ENCODE measurements at regions not wholly inside any gene's neighbourhood (a gene's known extent, or its start where the extent isn't known, plus 50 kb on each side); places are given as distances from the start of the nearest gene placed in this dataset.

- H3K27me3 Mint-ChIP-seq = no peaks in the 10 kb centered on the region
- Histone ChIP-seq H3K27ac (ENCODE audit: low read length in 2 of 2) (no peak overlapping the region), H3K4me2 (replicated peaks; ENCODE audit: low read depth, low read length, poor library complexity, severe bottlenecking) (no peak overlapping the region), H3K9ac (ENCODE audit: low read length) (no peak overlapping the region), H3K36me3 (replicated peaks in 1 of 2; ENCODE audit: control extremely low read depth in 1 of 2, control insufficient read depth in 1 of 2, extremely low read depth in 1 of 2, insufficient read depth in 2 of 2, low read length in 1 of 2) (no peaks in the 10 kb centered on the region), H4K20me1 (ENCODE audit: control insufficient read depth, insufficient read depth, low read length, poor library complexity, severe bottlenecking) (no peaks in the 10 kb centered on the region), H3K4me3 (ENCODE audit: control extremely low read depth in 1 of 5, extremely low read depth in 1 of 5, insufficient read depth in 1 of 5, low read depth in 2 of 5, low read length in 4 of 5) (no peak overlapping the region), H3K27me3 (replicated peaks in 1 of 4; ENCODE audit: control extremely low read depth in 1 of 4, control insufficient read depth in 3 of 4, insufficient read depth in 4 of 4, low read length in 3 of 4) (no peaks in the 10 kb centered on the region), H3K79me2 (ENCODE audit: control insufficient read depth, insufficient read depth, low read length) (no peaks in the 10 kb centered on the region), H3K9me3 (ENCODE audit: control extremely low read depth in 1 of 3, control insufficient read depth in 2 of 3, insufficient read depth in 1 of 3, low read length in 2 of 3) (no peaks in the 10 kb centered on the region), H3K4me1 (ENCODE audit: control insufficient read depth in 2 of 2, insufficient read depth in 2 of 2, low read length in 2 of 2) (no peaks in the 10 kb centered on the region), H2AFZ (ENCODE audit: insufficient read depth, low read depth, low read length, poor library complexity, severe bottlenecking) (no peak overlapping the region)
- no peaks in the 10 kb centered on the region for H3K9me3 Mint-ChIP-seq (ENCODE audit: insufficient read depth)
- intact Hi-C loops (cut with micrococcal nuclease) = no loop called here
- POLR2A ChIA-PET = no interaction called here
- no peak for ATAC-seq (ENCODE audit: low read depth)
- CTCF ChIA-PET = no interaction called here
- TF ChIP-seq EZH2 (IDR thresholded peaks at IDR 0.05; ENCODE audit: borderline replicate concordance, insufficient read depth, low read depth, low read length, poor library complexity, severe bottlenecking) (no peak), CTCF (IDR thresholded peaks at IDR 0.05) (no peak)
- no peak for DNase-seq
- no peaks in the 10 kb centered on the region for H3K4me1 Mint-ChIP-seq
- no peak overlapping the region for H3K27ac Mint-ChIP-seq
- WGBS (ENCODE audit: insufficient coverage) = no CpG with 5 or more reads among the region's 2 CpGs
- H3K4me3 Mint-ChIP-seq = no peak overlapping the region
These were observed 135.4 kb upstream of the RGMB start for GRCh38 chr5:98638111-98638510.

- H3K27me3 ChIP-seq (replicated peaks in 1 of 4; ENCODE audit: control extremely low read depth in 1 of 4, control insufficient read depth in 3 of 4, insufficient read depth in 4 of 4, low read length in 3 of 4) = no peaks in the 10 kb centered on the region
- H3K36me3 ChIP-seq (replicated peaks in 1 of 2; ENCODE audit: control extremely low read depth in 1 of 2, control insufficient read depth in 1 of 2, extremely low read depth in 1 of 2, insufficient read depth in 2 of 2, low read length in 1 of 2) = no peaks in the 10 kb centered on the region
- DNase-seq = no peak
- Mint-ChIP-seq H3K27ac (no peak overlapping the region), H3K27me3 (no peaks in the 10 kb centered on the region), H3K4me3 (no peak overlapping the region), H3K9me3 (ENCODE audit: insufficient read depth) (no peaks in the 10 kb centered on the region), H3K4me1 (no peaks in the 10 kb centered on the region)
- H3K4me2 ChIP-seq (replicated peaks; ENCODE audit: low read depth, low read length, poor library complexity, severe bottlenecking) = no peak overlapping the region
- H3K27ac ChIP-seq (ENCODE audit: low read length in 2 of 2) = no peak overlapping the region
- WGBS (ENCODE audit: insufficient coverage) = no CpG with 5 or more reads among the region's 1 CpG
- H3K4me3 ChIP-seq (ENCODE audit: control extremely low read depth in 1 of 5, extremely low read depth in 1 of 5, insufficient read depth in 1 of 5, low read depth in 2 of 5, low read length in 4 of 5) = no peak overlapping the region
- no peak for TF ChIP-seq CTCF (IDR thresholded peaks at IDR 0.05)
- TF ChIP-seq EZH2 (IDR thresholded peaks at IDR 0.05; ENCODE audit: borderline replicate concordance, insufficient read depth, low read depth, low read length, poor library complexity, severe bottlenecking) = no peak
- ATAC-seq (ENCODE audit: low read depth) = no peak
- no peaks in the 10 kb centered on the region for H4K20me1 ChIP-seq (ENCODE audit: control insufficient read depth, insufficient read depth, low read length, poor library complexity, severe bottlenecking)
- H3K9ac ChIP-seq (ENCODE audit: low read length) = no peak overlapping the region
- no peak overlapping the region for H2AFZ ChIP-seq (ENCODE audit: insufficient read depth, low read depth, low read length, poor library complexity, severe bottlenecking)
- ChIA-PET CTCF (no interaction called here), POLR2A (no interaction called here)
- H3K4me1 ChIP-seq (ENCODE audit: control insufficient read depth in 2 of 2, insufficient read depth in 2 of 2, low read length in 2 of 2) = no peaks in the 10 kb centered on the region
- intact Hi-C loops (cut with micrococcal nuclease) = no loop called here
- H3K9me3 ChIP-seq (ENCODE audit: control extremely low read depth in 1 of 3, control insufficient read depth in 2 of 3, insufficient read depth in 1 of 3, low read length in 2 of 3) = no peaks in the 10 kb centered on the region
- H3K79me2 ChIP-seq (ENCODE audit: control insufficient read depth, insufficient read depth, low read length) = no peaks in the 10 kb centered on the region
These were observed 134.8 kb upstream of the RGMB start for GRCh38 chr5:98638701-98639100.
